Hepatocyte (in vitro differentiated cells): ENCODE measurements at regions not wholly inside any gene's neighbourhood (a gene's known extent, or its start where the extent isn't known, plus 50 kb on each side); places are given as distances from the start of the nearest gene placed in this dataset.

Experiments
- EZH2 ChIP-seq: fragments of 200-600 bp; sonication (generic); IDR thresholded peaks from 2 replicates; pipeline ENCODE4 v1.6.1; 2016; ENCODE audit warnings: antibody characterized with exemption, mild to moderate bottlenecking, borderline replicate concordance
- TF ChIP-seq, protein P1 (sequence below): fragments of 200-600 bp; sonication (generic); IDR thresholded peaks from 2 replicates; pipeline ENCODE4 v1.5.1; 2016; ENCODE audit warnings: antibody characterized with exemption, mild to moderate bottlenecking; ENCODE audit not compliant: poor library complexity

DNA sequence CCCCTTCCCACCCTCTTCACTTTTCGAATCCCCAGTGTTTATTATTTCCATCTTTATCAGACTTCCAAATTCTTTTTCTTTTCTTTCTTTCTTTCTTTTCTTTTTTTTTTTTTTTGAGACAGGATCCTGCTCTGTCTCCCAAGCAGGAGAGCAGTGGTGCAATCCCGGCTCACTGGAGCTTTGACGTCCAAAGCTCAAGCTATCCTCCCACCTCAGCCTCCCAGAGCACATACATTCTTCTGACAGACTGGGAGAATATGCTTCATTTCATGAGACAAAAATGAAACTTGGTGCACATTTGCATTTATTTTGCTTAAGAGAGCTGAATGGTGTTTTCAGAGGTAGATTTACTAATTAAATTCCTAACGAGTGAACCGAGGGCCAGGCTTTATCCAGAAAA is 80.1 kb upstream of the FZD8 start:
- TF ChIP-seq EZH2 = no peak
- TF ChIP-seq, protein P1, sequence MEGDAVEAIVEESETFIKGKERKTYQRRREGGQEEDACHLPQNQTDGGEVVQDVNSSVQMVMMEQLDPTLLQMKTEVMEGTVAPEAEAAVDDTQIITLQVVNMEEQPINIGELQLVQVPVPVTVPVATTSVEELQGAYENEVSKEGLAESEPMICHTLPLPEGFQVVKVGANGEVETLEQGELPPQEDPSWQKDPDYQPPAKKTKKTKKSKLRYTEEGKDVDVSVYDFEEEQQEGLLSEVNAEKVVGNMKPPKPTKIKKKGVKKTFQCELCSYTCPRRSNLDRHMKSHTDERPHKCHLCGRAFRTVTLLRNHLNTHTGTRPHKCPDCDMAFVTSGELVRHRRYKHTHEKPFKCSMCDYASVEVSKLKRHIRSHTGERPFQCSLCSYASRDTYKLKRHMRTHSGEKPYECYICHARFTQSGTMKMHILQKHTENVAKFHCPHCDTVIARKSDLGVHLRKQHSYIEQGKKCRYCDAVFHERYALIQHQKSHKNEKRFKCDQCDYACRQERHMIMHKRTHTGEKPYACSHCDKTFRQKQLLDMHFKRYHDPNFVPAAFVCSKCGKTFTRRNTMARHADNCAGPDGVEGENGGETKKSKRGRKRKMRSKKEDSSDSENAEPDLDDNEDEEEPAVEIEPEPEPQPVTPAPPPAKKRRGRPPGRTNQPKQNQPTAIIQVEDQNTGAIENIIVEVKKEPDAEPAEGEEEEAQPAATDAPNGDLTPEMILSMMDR = no peak
